Transverse colon (tissue), 4 donors: ENCODE measurements at regions not wholly inside any gene's neighbourhood (a gene's known extent, or its start where the extent isn't known, plus 50 kb on each side); places are given as distances from the start of the nearest gene placed in this dataset.

Experiments
- POLR2AphosphoS5 ChIP-seq, 3 donors: sonication (generic); formaldehyde crosslinking; IDR thresholded peaks; one replicate each; pipeline ENCODE4 v1.6.1; 2016; ENCODE audit warnings: antibody characterized with exemption in 3 of 3
- TF ChIP-seq, protein P1 (sequence below), 5 experiments: fragments of 200-600 bp in 3 of 5; fragments of 450-650 bp in 2 of 5; sonication (generic) in 3 of 5; IDR thresholded peaks; 1 replicate in 2 of 5; 2 replicates in 3 of 5; pipeline ENCODE4 v1.5.1; 2016 to 2017; ENCODE audit warnings: antibody characterized with exemption in 5 of 5, inconsistent platforms in 3 of 5, mild to moderate bottlenecking in 2 of 5, moderate library complexity in 1 of 5

- no peak for TF ChIP-seq POLR2AphosphoS5 (IDR thresholded peaks at IDR 0.05)
- TF ChIP-seq, protein P1, sequence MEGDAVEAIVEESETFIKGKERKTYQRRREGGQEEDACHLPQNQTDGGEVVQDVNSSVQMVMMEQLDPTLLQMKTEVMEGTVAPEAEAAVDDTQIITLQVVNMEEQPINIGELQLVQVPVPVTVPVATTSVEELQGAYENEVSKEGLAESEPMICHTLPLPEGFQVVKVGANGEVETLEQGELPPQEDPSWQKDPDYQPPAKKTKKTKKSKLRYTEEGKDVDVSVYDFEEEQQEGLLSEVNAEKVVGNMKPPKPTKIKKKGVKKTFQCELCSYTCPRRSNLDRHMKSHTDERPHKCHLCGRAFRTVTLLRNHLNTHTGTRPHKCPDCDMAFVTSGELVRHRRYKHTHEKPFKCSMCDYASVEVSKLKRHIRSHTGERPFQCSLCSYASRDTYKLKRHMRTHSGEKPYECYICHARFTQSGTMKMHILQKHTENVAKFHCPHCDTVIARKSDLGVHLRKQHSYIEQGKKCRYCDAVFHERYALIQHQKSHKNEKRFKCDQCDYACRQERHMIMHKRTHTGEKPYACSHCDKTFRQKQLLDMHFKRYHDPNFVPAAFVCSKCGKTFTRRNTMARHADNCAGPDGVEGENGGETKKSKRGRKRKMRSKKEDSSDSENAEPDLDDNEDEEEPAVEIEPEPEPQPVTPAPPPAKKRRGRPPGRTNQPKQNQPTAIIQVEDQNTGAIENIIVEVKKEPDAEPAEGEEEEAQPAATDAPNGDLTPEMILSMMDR (IDR thresholded peaks at IDR 0.05): no peak
Measured at GRCh38 chr5:42965934-42966333, 74.2 kb downstream of the ANXA2R start.
